ENCODE measurements at regions not wholly inside any gene's neighbourhood (a gene's known extent, or its start where the extent isn't known, plus 50 kb on each side); places are given as distances from the start of the nearest gene placed in this dataset.

DNA sequence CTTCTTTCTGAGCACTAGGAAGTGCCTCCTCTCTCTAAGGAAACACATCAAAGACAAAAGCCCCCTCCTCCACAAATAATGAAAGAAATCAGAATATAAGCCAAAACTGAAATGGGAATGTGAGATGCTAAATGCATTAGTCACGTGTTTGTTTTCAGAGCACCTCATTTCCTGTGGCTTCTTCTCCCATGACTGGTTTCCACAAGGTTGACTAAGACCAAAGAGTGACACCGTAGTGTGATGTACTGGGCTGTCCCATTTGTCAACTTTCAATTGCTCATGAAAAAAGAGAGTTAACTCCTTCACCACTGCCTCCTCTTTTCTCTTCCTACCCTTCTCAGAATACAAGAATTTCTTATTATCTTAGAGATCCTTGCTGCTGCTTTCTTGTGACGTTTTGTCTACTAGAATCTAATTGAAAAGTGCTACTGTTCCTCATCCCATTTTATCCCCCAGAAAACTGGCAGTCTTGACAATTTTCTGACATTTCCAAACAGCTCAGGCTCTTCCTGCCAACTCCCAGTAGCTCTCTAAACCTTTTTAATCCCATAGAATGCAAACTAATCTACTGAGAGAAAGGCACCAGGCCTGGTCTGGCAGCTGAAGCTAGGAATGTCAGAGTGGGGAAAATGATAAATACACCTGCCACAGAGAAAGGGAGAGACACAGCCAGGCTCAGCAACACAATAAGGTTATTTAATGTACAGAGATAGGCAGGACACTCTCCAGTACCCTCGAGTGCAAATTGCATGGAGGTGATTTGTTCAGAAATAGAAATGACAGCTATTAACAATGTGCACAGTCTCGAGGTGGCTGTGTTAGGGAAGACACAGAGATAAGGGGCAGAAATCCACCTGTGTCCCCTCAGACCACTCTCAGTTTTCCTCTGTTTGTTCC is 671.7 kb upstream of the NRSN1 start:
- DNase-seq, result no peak

DNA sequence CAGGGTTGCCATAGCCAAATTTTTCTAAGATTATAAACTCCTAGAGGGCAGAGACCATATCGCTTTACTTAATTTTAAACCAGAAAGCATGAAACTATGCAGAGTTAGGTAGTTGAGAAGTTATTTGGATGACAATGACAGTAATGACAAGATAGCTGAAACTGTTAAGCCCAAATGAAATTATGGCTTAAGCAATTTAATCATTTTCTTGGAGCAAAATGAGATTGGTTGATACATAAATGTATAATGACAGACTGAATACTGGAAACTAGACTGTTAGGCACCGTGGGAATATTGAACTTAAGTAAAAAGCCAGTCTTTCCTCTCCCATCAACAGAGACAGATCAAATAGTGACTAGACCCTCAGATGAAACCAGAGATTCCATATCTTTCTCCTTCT is 670.3 kb upstream of the NRSN1 start:
- DNase-seq, result no peak

DNA sequence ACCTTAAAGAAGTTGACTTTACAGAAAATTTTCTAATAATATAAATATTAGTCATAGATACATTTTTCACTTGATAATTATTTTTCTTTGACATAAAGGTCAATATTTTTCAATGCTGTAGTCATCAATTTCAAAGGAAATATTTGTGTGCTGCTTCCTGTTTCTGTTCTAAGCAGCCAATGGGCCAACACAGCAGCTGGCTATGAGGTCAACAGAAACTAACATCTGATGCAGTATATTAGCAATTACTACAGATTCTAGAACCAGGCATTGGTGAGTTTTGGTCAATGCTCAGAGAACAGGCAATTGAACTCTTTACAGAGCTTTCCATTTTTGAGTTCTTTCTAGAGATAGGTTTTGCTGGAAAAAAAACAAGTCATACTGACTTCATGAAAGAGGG is 669.6 kb upstream of the NRSN1 start:
- no peak for DNase-seq

DNA sequence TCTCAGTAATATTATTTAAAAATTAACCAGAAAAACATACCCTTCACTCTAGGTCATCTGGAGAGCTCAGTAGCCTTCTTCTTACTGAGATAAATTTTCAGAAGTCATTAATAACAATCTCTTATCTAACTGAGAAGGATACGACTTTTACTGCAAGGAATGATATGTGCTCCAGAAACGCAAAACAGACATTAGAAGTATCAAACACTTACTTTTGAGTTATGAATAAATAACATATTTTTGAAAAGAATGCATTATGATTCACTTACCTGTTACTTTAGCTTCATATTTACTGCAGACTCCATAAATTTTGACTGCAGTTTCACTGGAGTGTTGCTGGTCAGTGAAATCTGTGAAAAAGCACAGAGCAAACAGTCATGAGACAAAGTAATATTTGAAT is 668.7 kb upstream of the NRSN1 start:
- DNase-seq, result no peak

DNA sequence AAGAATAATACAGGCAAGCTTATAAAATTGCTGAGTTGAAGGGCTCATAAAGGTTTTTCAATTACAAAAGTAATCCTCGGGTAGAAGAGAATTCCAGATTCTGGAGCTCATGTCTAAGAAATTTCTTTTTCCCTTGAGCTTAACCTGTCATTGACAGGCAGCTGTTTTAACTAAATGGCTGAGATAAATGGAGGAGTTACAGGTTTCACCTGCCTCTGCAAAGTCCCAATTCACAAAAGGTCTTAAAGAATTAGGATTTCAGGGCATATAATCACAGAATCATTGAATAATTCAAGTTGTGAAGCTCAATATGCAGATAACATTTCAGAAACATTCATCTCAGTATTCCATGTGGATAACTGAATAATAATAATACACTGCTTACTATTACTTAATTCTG is 660.1 kb upstream of the NRSN1 start:
- no peak for DNase-seq

DNA sequence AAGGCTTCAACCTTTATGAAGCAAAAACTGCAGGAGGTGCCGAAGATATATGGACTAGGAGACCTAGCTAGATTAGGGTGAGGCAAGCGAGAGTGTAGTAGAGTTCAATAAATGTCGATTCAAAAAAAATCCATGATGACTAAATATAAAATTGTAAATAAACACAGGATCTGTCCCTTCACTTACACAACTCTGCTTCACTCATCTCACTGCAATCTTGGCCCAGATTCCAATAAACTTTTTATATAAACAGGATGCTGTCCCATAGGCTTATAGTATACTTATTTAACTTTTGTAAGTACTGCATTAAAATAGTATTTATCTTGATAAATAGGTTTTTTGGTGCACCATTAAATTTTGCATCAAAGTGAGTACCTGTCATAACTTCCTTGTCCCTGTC is 648.4 kb upstream of the NRSN1 start:
- no peak for DNase-seq

DNA sequence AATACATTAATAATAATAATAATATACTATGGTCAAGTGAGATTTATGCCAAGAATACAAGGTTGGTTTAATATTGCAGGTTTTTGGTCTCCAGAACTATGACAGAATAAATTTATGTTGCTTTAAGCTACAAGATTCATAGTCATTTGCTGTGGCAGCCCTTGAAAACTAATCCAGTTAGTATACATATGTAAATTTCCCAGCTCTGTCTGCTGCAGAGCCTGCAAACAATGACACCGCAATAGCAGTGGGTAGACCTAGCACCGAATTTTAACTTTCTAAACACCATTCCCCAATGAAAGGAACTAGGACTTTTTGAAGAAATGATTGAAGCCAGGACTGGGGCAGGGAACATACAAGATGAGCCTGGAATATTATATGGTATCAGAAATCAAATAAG is 647.7 kb upstream of the NRSN1 start:
- DNase-seq, result no peak

DNA sequence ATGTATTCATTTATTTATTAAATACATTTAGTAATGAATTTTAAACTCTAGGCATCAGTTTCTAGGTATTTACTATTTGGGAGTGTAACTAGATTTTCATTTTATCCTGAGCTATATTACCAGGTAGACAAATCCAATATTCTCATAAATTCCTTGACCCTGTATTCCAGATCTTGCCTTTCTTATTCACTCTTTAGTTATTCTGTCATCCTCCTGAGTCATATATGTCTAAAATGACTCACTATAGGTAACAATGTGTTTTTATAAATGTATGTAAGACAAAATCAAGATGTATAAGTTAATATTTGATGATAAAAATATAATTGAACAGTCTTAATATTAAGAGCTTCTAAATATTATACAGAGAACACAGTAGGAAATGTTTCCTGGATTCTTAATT is 642.1 kb upstream of the NRSN1 start:
- no peak for DNase-seq

DNA sequence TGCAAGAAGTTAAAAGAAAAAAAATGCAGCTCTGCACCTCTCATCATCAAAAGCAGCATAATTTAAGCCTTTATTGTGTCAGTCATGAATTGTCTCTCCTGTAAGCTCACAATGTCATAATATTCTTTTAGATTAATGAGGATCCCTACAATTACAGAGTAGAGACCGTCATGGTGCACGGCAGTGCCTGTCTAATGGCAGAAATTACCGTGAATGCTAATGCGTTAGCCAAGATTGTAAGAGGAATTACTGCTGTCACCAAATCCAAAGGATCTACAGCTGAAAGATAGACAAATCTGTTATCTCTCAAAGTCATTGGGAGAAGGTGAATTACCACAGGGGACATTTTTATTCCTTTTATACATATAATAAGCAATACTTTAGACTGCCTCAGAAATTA is 631.6 kb upstream of the NRSN1 start:
- DNase-seq, result no peak

DNA sequence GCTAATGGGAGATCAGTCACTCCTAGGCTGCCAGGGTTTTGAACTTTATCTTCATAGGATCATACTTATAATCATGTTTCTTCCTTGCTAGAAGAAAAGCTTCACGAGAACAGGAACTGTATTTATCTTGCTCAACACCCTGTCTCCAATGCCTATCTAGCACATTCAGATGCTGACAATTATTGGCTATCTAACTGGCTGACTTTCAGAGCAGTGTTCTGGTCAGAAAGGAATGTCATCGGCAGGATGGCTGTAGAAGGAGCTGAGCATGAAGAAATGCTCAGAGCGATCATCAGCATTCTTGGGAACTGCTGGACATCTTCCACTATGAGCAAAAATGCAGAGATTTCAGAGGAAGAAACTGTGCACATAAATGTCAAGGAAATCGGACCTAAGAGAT is 628.0 kb upstream of the NRSN1 start:
- no peak for DNase-seq

DNA sequence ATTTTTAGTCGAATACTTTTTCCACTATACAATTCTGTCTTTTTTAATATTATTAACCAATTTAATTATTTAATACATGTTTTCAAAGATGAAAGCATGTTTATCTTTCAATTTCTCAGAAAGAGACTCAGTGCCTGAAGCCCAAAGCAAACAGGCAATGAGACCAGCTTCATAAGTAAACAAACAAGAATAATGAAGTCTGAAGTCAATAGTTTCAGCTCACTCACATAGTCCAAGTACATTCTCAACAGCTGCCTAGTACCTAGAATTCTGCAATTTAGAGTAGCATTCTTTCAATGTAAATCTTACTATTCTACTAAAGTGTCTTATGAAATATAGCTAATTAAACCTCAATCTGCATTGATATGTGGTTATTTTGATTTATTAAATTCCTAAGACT is 626.5 kb upstream of the NRSN1 start:
- DNase-seq, result no peak

DNA sequence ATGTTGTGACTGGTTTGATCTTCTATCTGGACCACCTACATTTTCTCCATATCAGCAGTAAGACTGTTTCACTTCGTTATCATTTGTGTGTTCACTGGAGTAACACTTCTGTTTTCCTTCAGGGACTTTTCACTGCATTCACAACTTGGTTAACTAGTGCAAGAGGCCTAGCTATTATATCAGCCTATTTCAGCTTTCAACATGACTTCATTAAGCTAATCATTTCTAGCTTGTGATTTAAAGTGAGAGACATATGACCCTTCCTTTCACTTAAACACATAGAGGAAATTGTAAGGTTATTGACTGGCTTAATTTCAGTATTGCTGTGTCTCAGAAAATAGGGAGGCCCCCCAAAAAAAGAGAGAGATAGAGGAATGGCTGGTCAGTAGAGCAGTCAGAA is 622.8 kb upstream of the NRSN1 start:
- DNase-seq, result no peak

DNA sequence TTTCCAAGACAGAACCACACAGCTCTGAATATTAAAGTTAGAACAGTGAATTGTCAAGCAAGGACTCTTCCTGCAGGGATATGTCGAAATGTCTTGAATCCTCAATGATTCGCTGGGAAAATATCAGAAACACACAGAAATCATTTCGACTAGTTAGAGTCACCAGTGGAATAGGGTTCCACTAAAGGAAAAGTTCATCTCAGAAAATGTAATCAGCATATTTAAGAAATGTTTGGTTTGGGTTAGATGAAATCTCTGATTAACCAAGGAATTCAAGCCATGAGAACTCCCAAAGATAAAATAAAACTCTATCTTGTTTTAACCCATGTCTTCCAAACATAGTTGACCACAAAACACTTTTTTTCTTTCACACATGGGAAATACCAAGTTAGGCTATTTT is 621.0 kb upstream of the NRSN1 start:
- no peak for DNase-seq

DNA sequence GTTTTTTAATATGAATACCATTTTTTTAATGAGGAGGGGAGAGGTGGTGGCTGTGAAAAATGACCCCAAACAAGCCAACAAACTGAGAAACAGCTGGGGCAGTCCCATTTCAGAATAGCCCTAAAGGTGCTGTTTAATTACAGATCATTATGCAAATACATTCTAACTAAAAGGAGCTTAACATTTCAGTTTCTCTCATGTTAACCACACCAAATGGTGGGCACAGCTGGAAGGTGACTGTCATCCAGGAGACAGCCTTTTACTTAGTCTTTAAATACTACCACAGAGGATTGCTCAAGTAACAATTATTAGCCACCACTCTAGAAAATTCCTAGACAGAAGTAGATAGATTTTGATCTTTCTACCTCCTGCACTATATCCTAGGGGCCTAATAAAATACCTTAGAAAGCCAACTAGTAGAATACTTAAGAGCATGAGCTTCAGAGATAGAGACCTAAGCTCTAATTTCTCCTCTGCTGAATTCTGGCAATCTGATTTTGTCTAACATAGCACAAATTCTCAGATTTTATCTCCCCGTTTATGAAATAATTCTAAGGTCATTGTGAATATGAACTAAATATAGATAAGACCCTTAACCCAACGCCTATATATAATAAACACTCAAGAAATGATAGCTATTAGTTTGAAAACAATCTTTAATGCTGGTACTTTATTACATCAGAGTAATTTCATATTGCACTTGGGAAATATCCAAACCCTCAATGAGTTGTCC is 615.1 kb upstream of the NRSN1 start:
- DNase-seq, result no peak

DNA sequence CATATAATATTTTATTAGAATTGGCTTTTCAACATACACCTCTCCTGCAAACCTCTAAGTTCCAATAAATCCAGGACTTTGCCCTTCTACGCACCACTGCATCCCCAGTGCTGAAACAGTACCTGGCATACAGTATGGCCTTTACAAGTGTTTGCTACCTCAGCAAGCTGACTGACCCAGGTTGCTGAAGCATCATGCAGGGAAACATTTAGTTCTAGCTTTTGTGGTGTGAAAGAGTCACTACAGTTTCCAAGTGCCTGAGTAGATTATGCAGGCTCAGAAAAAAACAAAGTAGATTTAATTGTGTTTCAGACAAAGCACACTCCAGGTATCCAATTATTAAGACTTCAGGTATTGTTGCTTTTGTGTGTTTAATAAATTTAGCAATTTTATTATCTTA is 614.2 kb upstream of the NRSN1 start:
- no peak for DNase-seq

DNA sequence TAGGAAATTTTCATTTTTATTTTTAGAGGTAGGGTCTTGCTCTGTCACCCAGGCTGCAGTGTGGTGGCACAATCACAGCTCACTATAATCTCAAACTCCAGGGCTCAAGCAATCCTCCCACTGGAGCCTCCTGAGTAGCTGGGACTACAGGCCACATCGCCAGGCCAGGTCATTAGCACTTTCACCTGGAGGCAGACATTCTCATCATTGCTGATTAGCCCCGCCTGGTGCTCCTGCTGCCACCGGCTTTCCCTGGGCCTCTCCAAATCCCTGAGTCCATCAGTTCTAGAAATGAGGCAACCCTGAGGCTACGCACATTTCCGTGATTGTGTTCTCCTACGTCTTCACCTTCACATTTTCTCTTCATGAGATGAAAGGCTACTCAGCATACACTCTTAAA is 607.7 kb upstream of the NRSN1 start:
- no peak for DNase-seq

DNA sequence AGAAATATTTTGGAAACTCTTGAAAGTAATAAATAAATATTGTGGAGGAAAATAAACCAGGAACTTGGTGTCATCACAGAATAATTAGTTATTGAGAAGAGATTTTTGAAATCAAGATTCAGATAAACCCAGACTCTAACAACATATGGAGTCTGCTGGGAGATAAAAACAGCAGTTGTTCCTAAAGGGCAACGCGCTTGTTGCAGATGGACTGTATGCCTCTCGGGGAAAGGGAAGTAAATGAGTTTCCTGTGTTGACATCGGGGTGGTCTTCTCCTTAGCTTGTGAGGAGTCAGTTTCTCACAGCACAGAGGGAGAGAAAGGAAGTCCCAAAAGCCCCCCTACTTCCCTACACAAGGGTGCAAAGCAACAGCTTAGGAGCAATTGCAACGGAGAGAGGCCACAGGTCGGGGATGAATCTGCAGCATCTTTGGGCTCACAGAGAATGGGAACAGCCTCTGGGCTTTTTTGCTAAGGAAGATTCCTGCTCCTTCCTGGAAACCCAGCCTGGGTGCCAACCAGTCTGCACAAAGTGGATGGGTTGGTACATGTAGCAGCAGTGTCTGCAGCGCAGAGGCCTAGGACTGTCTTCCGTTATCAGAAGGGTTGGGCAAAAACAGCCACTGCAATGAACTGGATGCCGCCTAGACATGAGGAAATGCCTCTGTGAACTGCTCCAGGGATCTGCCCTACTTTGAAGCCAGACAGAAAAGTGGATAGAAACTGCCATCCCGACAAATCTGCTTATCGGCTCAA is 603.0 kb upstream of the NRSN1 start:
- no peak for DNase-seq

DNA sequence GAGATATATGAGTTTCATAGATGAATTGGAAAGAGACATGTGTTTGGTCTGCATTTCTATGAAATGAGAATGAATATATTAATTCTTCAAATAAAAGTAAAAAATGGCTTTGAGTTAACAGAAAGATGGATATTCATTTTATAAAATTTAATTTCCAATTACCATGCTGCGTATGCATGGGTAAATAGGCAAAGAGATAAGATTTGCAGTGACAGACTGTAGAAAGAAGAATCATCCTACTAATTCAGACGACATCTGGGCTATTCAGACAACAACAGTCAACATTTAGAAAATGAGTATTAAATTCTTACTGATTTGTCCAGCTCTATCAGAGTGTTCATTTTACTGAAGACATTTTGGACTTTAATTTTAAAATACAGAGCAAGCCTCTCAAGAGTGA is 602.2 kb upstream of the NRSN1 start:
- DNase-seq, result no peak

DNA sequence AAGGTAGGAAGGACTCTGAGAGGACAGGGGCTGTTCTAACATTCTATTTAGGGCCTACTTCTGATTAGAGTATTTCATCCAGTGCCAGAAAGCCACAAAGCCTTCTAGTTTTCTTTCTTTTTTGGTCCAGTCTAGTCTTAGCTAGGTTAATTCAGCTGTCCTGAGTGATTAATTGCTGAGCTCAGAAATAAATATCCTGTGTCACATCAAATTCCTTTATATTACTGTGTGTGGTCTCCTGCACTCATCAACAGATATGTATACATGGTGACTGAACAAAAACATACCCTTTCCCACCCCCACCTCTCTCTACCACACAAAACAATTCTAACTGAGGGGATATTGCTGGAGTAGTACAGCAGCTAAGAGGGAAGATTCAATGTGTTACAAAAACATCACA is 601.5 kb upstream of the NRSN1 start:
- DNase-seq, result no peak

DNA sequence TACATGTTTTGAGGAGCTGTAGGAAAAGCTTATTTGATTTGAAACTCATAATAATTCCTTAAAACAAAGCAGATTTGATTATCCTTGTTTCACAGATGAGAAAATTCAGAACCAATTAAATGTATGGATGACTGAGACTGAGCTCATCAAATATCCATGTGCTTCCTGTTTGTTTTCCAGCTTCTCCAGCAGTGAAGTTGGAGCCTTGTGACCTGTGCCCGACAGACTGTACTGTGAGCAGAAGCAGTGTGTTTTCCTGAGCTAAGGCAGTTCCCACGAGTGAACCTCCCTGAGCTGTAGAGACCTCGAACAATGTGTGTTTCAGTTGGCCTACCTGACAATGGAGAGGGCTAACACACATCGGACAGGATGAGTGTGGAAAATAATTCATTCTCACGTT is 599.5 kb upstream of the NRSN1 start:
- DNase-seq, result no peak

DNA sequence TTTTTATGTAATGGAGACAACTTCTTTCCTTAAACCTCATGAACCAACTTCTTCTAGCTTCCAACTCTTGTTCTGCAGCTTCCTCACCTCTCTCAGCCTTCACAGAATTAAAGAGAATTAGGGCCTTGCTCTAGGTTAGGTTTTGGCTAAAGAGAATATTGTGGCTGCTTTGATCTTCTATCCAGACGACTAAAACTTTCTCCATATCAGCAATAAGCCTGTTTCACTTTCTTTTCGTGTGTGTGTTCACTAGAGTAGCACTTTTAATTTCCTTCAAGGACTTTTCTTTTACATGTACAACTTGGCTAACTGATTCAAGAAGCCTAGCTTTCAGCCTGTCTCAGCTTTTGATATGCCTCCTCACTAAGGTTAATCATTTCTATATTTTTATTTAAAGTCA is 596.1 kb upstream of the NRSN1 start:
- no peak for DNase-seq

DNA sequence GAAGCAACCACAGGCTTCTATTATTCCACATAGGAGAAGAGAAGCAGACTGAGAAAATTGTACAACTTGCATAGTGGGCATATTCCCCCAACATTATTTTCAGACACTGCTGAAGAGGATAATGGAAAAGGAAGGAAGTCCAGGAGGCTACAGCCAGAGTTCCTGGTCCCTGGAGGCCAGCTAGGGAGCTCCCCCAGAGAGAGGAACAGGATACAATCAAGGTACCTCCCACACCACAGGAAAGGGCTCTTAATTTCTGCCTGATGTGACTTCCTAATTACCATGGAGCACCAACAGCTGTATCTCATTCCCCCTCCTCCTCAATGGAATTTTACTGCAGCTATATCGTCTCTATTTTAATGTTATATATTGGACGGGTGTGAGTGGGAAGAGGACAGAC is 594.3 kb upstream of the NRSN1 start:
- DNase-seq, result no peak

DNA sequence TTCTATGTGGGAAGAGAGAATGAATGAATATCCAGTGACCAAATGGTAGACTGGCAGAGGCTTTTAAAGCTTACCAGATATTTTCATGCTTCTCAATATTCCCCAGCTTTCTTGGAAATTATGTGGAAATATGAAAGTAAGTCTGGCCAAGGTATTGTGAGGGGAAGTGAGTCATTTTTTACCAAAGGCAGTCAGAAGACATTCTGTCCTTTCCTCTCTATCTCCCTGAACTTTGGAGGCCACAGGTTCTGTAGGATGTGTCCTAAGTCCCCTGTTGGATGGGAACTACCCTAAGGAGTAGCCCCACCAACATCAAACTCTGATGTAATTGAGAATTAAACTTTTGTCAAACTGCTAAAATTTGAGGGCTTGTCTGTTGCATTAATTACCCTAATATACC is 593.8 kb upstream of the NRSN1 start:
- no peak for DNase-seq

DNA sequence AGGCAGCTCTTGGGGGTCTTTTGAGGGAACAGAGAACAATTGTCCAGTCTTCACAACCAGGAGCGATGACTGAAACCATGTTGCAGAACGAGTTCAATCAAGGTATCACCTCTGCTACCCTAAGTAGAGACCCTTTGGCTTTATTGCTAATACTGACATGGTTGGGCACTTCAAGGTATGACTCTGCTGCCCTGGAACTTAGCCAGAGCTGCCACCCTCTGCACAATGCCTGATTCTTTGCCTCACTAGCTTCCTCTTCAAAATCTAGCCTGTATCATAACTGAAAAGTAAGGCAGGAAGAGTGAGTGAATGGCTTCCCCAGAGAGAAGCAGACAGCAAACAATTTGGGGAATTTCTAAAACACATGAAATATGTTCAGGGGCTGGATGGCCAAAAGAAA is 592.7 kb upstream of the NRSN1 start:
- no peak for DNase-seq
